ENCODE measurements at regions not wholly inside any gene's neighbourhood (a gene's known extent, or its start where the extent isn't known, plus 50 kb on each side); places are given as distances from the start of the nearest gene placed in this dataset.

GRCh38 chr5:8576178-8576577, 707.2 kb downstream of the MTRR start:
- DNase-seq, result no peak
- Mint-ChIP-seq H3K36me3 (ENCODE audit: insufficient read depth) (no peaks in the 10 kb centered on the region), H3K4me3 (no peak overlapping the region), H3K9me3 (peaks cover 9% of the 10 kb centered on the region), H3K4me1 (ENCODE audit: low read depth) (no peaks in the 10 kb centered on the region), H3K27me3 (ENCODE audit: low read depth) (no peaks in the 10 kb centered on the region)
- no peak for ATAC-seq

DNA sequence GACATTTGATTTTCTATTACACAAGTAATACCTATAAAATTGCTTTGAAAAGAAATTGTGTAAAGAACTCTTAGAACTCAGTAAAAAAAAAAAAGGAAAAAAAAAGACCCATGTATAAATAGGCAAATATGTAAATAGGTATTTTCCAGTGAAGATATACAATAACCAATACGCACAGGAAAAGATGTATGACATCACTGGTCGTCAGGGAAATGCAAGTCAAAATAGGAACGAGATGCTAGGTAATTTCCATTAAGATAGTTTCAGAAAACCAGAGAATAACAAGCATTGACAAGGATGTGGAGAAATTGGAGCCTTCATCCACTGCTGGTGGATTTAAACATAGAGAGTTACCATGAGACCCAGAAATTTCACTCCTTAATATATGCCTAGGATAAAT, 708.8 kb downstream of the MTRR start:
- Mint-ChIP-seq H3K27me3 (ENCODE audit: low read depth) (no peaks in the 10 kb centered on the region), H3K4me1 (ENCODE audit: low read depth) (no peaks in the 10 kb centered on the region), H3K36me3 (ENCODE audit: insufficient read depth) (no peaks in the 10 kb centered on the region), H3K9me3 (peaks cover 9% of the 10 kb centered on the region), H3K4me3 (no peak overlapping the region)
- ATAC-seq (no peak), DNase-seq (no peak)

- Mint-ChIP-seq H3K4me1 (ENCODE audit: low read depth) (no peaks in the 10 kb centered on the region), H3K27me3 (ENCODE audit: low read depth) (no peaks in the 10 kb centered on the region), H3K36me3 (ENCODE audit: insufficient read depth) (no peaks in the 10 kb centered on the region), H3K4me3 (no peak overlapping the region), H3K9me3 (peaks cover 6% of the 10 kb centered on the region)
- DNase-seq (no peak), ATAC-seq (no peak)
Observed at GRCh38 chr5:8580298-8580697, 711.4 kb downstream of the MTRR start.

DNA sequence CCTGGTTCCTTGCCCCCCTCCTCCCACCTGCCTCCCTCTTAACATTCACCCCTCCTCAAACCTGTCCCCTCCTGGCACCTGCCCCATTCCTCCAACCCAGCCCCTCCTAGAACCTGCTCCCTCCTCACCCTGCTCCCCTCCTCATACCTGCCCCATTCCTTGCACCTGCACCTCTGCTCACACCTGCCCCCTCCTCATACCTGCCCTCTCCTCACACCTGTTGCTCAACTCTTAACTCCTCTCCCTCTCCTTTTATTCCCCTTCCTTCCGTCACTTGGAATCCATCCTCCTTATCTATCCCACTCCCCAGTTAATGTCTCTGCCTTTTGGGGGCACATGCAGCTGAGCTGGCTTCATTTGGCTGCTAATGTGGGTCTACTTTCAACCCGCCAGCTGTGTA, 712.1 kb downstream of the MTRR start:
- H3K27me3 Mint-ChIP-seq (ENCODE audit: low read depth), result no peaks in the 10 kb centered on the region
- H3K9me3 Mint-ChIP-seq, result peaks cover 3% of the 10 kb centered on the region
- no peaks in the 10 kb centered on the region for H3K36me3 Mint-ChIP-seq (ENCODE audit: insufficient read depth)
- H3K4me3 Mint-ChIP-seq, result no peak overlapping the region
- H3K4me1 Mint-ChIP-seq (ENCODE audit: low read depth), result no peaks in the 10 kb centered on the region
- ATAC-seq (no peak), DNase-seq (no peak)

DNA sequence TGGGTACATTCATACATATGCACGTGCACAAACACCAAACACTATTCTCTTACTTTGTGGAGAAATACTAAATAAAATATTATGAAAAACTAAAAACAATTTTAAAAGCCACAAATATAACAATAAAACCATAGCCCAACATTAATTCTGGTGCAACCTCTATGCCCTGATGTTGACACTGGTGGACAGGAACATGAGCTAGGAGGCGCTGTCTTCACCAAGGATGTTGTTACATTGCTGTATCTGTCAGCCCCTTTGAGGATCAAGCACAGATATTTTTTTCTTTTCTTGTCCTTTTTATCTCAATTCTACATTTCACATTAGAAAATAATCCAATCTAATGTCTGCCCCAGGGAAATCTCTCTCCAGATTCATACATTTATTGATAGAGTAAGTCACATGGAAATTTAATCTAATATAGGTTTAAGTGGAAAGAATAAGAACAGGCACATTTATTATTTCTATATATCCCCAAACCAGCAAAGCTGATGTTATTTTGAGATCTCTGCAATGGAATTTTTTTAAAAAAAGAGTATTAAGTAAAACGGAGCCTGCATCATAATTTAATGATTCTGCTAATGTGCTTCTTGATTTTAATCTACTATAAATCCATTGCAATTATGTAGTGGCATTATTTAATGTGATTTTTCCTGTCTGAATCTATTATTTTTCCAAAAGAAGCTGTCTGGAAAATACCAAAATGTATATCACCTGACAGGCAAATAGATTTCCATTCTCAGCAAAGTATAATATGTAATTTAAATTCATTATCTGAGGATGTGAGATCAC, 716.5 kb downstream of the MTRR start:
- Mint-ChIP-seq H3K9me3 (peaks cover 3% of the 10 kb centered on the region), H3K4me3 (no peak overlapping the region), H3K4me1 (ENCODE audit: low read depth) (no peaks in the 10 kb centered on the region), H3K27me3 (ENCODE audit: low read depth) (no peaks in the 10 kb centered on the region), H3K36me3 (ENCODE audit: insufficient read depth) (no peaks in the 10 kb centered on the region)
- DNase-seq (no peak), ATAC-seq (no peak)

DNA sequence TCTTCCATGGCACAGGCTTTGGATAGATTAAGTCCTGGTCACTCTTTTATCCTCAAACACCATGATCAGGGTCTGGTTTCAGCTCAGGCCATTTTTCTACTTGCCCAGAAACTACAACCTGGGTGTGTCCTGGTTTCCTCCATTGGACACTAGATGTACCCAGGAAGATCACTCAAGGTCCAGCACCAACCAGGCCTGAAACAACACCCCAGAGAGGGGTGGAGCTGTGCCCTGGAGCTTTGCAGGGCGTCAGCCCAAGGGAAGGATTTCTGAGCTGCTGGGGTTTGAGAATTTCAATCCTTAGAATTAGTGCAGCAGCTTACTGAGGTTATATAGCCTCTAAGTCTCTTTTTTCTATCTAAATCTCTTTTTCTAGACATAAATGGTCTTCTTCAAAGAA, 722.0 kb downstream of the MTRR start:
- ATAC-seq (no peak), DNase-seq (no peak)
- Mint-ChIP-seq H3K4me3 (no peak overlapping the region), H3K27me3 (ENCODE audit: low read depth) (no peaks in the 10 kb centered on the region), H3K4me1 (ENCODE audit: low read depth) (no peaks in the 10 kb centered on the region), H3K9me3 (peaks cover 3% of the 10 kb centered on the region), H3K36me3 (ENCODE audit: insufficient read depth) (no peaks in the 10 kb centered on the region)

DNA sequence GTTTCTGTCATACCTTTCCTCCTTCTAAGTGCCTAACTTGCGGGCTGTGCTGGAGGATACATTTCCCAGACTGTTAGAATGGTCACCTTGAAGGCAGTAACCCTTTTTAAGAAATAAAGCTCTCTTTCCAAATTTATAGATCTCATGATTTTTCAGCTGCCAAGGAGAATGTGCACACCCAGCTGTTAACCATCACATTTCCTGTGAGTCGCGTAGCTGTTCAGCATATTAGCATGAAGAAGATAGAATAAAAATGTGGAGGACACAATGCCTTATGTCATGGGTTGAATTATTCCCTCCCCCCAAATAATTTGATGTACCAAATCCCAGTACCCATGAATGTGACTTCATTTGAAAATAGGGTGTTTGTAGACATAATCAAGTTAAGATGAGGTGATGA, 729.4 kb downstream of the MTRR start:
- Mint-ChIP-seq H3K4me1 (ENCODE audit: low read depth) (no peaks in the 10 kb centered on the region), H3K4me3 (no peak overlapping the region), H3K9me3 (no peaks in the 10 kb centered on the region), H3K27me3 (ENCODE audit: low read depth) (no peaks in the 10 kb centered on the region), H3K36me3 (ENCODE audit: insufficient read depth) (no peaks in the 10 kb centered on the region)
- DNase-seq (no peak), ATAC-seq (no peak)

- ATAC-seq (no peak), DNase-seq (no peak)
- Mint-ChIP-seq H3K4me1 (ENCODE audit: low read depth) (no peaks in the 10 kb centered on the region), H3K4me3 (no peak overlapping the region), H3K36me3 (ENCODE audit: insufficient read depth) (no peaks in the 10 kb centered on the region), H3K9me3 (no peaks in the 10 kb centered on the region), H3K27me3 (ENCODE audit: low read depth) (no peaks in the 10 kb centered on the region)
Observed at GRCh38 chr5:8598996-8599395, 730.0 kb downstream of the MTRR start.

DNA sequence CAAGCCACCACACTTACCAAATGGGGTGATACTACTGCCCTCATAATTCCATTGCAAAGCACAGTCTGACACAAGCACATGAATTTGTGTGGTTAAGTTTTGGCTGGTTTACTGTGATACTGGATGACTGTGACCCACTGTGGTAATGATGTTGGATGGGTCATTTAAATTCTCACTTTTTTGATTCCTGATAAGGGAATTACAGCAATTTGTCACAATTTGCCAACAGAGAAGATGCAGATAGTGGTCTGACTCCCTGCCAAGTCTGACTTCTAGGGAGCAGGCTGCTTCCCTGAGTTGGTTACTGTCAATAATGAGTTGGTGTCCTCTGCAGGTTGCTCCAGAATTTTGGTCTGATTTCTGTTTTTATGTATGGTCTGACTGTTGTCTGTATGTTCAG, 731.9 kb downstream of the MTRR start:
- Mint-ChIP-seq H3K9me3 (no peaks in the 10 kb centered on the region), H3K4me3 (no peak overlapping the region), H3K36me3 (ENCODE audit: insufficient read depth) (no peaks in the 10 kb centered on the region), H3K4me1 (ENCODE audit: low read depth) (no peaks in the 10 kb centered on the region), H3K27me3 (ENCODE audit: low read depth) (no peaks in the 10 kb centered on the region)
- DNase-seq (no peak), ATAC-seq (no peak)

DNA sequence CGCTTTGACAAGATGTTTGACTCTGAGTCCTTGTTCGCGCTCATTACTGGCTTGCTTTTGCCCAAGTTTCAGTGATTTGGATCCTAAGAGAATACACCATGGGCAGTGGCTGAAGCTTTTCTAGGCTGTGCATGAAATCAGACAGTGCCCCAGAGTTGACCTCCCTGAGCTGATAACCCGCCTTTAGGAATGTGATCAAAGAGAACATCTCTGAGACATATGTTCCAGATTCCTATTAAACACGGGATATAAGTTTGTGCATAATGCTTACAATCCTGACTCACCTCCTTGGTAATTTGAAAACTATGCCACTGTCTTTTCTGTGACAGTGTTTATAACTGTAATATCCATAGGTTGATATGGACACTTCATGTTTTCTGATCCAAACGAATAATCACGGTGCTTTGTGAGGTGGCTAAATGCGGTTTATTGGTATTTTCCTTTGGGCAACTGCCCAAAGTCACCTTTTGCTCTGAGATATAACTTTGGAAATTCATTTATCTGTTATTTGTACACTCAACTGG, 732.9 kb downstream of the MTRR start:
- DNase-seq (no peak), ATAC-seq (no peak)
- Mint-ChIP-seq H3K27me3 (ENCODE audit: low read depth) (no peaks in the 10 kb centered on the region), H3K4me1 (ENCODE audit: low read depth) (no peaks in the 10 kb centered on the region), H3K36me3 (ENCODE audit: insufficient read depth) (no peaks in the 10 kb centered on the region), H3K9me3 (no peaks in the 10 kb centered on the region), H3K4me3 (no peak overlapping the region)

DNA sequence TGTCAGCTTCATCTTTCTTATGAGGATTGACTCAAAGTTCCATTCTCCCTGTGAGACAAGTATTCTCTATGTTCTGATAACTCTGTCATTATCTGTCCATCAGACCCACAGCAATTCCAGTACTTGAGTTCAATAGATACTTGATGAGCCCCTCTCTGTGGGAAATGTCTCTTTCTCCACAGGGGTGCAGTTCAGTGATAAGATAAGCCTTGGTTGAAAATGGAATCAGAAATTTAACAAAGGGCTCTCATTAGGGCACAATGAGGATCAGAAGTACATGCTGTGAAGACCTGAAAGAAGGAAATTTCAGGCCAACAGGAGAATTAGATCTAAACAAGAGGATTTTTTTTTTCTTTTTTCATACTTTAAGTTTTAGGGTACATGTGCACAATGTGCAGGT, 737.3 kb downstream of the MTRR start:
- Mint-ChIP-seq H3K4me3 (no peak overlapping the region), H3K27me3 (ENCODE audit: low read depth) (no peaks in the 10 kb centered on the region), H3K4me1 (ENCODE audit: low read depth) (no peaks in the 10 kb centered on the region), H3K9me3 (no peaks in the 10 kb centered on the region), H3K36me3 (ENCODE audit: insufficient read depth) (no peaks in the 10 kb centered on the region)
- ATAC-seq (no peak), DNase-seq (no peak)

DNA sequence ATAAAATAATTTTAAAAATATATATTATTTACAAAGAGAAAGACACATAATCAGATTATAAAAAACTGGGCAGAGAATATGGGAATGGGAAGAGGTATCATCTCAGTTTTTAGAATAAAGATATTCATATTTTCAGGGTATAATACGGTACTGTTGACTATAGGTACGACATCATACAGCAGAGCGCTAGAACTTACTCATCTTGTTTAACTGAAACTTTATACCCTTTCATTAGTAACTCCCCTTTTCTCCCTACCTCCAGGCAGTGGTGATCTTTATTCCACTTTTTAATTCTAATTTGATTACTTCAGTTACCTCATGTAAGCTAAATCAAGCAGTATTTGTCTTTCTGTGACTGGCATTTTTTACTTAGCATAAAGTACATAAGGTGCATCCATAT, 742.1 kb downstream of the MTRR start:
- Mint-ChIP-seq H3K4me1 (ENCODE audit: low read depth) (no peaks in the 10 kb centered on the region), H3K36me3 (ENCODE audit: insufficient read depth) (no peaks in the 10 kb centered on the region), H3K27me3 (ENCODE audit: low read depth) (no peaks in the 10 kb centered on the region), H3K4me3 (no peak overlapping the region), H3K9me3 (peaks cover 7% of the 10 kb centered on the region)
- DNase-seq (no peak), ATAC-seq (no peak)

GRCh38 chr5:8613078-8613685, 744.2 kb downstream of the MTRR start:
- H3K4me1 Mint-ChIP-seq (ENCODE audit: low read depth), result no peaks in the 10 kb centered on the region
- peaks cover 11% of the 10 kb centered on the region for H3K9me3 Mint-ChIP-seq
- no peak for DNase-seq
- no peaks in the 10 kb centered on the region for H3K27me3 Mint-ChIP-seq (ENCODE audit: low read depth)
- no peaks in the 10 kb centered on the region for H3K36me3 Mint-ChIP-seq (ENCODE audit: insufficient read depth)
- ATAC-seq, result no peak
- no peak overlapping the region for H3K4me3 Mint-ChIP-seq

GRCh38 chr5:8615142-8615858, 746.4 kb downstream of the MTRR start:
- Mint-ChIP-seq H3K9me3 (peaks cover 11% of the 10 kb centered on the region), H3K4me1 (ENCODE audit: low read depth) (no peaks in the 10 kb centered on the region), H3K27me3 (ENCODE audit: low read depth) (no peaks in the 10 kb centered on the region), H3K4me3 (no peak overlapping the region), H3K36me3 (ENCODE audit: insufficient read depth) (no peaks in the 10 kb centered on the region)
- no peak for DNase-seq
- ATAC-seq, result no peak

- no peak overlapping the region for H3K4me3 Mint-ChIP-seq
- H3K9me3 Mint-ChIP-seq, result peaks cover 8% of the 10 kb centered on the region
- ATAC-seq (no peak), DNase-seq (no peak)
- H3K27me3 Mint-ChIP-seq (ENCODE audit: low read depth), result no peaks in the 10 kb centered on the region
- H3K4me1 Mint-ChIP-seq (ENCODE audit: low read depth), result no peaks in the 10 kb centered on the region
- no peaks in the 10 kb centered on the region for H3K36me3 Mint-ChIP-seq (ENCODE audit: insufficient read depth)
Observed at GRCh38 chr5:8628521-8628920, 759.6 kb downstream of the MTRR start.
